ENCODE measurements at regions not wholly inside any gene's neighbourhood (a gene's known extent, or its start where the extent isn't known, plus 50 kb on each side); places are given as distances from the start of the nearest gene placed in this dataset.

GRCh38 chr11:71311176-71311925 lies 59.0 kb upstream of the SHANK2 start:
- DNase-seq (ENCODE audit: low read depth): no peak

- DNase-seq (ENCODE audit: low read depth): no peak
Measured at GRCh38 chr11:71310184-71310583, 57.8 kb upstream of the SHANK2 start.

GRCh38 chr11:71309611-71310010 lies 57.2 kb upstream of the SHANK2 start:
- DNase-seq (ENCODE audit: low read depth): no peak

GRCh38 chr11:71309181-71309580 lies 56.8 kb upstream of the SHANK2 start:
- DNase-seq (ENCODE audit: low read depth): no peak

GRCh38 chr11:71307811-71308645 lies 55.7 kb upstream of the SHANK2 start:
- DNase-seq (ENCODE audit: low read depth): no peak

GRCh38 chr11:71305451-71306125 lies 53.2 kb upstream of the SHANK2 start:
- peak; percentile 14 for DNase-seq (ENCODE audit: low read depth)

GRCh38 chr11:71305041-71305440 lies 52.7 kb upstream of the SHANK2 start:
- DNase-seq (ENCODE audit: low read depth): no peak

- DNase-seq (ENCODE audit: low read depth): no peak
Measured at GRCh38 chr11:71304491-71304890, 52.1 kb upstream of the SHANK2 start.

- DNase-seq (ENCODE audit: low read depth): no peak
Measured at GRCh38 chr11:71304045-71304444, 51.7 kb upstream of the SHANK2 start.

- peak; percentile 17 for DNase-seq (ENCODE audit: low read depth)
Measured at GRCh38 chr11:71302911-71303310, 50.5 kb upstream of the SHANK2 start.

- DNase-seq (ENCODE audit: low read depth): no peak
Measured at GRCh38 chr11:71302534-71302909, 50.1 kb upstream of the SHANK2 start.
